ENCODE measurements at regions not wholly inside any gene's neighbourhood (a gene's known extent, or its start where the extent isn't known, plus 50 kb on each side); places are given as distances from the start of the nearest gene placed in this dataset.
"Not testable (repeated sequence)": the region's sequence is repeated elsewhere in the genome, so short reads cannot be mapped to it uniquely, and the experiment has no call there.

DNA sequence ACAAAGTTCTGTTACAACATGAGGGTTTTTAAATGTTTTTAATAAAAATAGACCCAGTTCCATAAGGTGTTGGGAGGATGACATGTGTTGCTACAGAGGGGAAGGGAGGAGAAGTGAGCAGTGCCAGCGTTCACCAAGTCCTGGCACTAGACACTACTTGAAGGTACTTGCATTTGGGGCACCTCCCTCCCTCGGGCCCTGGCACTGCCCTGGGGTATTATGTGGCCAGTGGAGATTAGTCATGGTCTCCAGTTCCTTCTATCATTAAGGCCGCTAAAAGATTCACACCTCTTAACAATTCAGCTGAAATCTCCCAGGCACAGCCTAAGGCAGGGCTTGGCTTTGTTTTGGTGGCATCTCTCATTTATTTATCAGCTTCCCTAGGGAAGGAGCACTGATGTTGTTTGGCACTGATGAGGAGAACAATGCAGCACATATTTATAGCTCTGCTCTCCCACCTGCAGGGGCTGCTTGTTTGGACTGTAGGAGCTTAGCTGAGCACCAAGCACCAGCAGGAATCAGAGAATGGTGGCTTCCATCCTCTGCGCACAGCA is 155.5 kb upstream of the NTF3 start:
- no peak for ATAC-seq
- WGBS, 2 donors: 71 to 74% methylated on average over 4 of the region's 4 CpGs

DNA sequence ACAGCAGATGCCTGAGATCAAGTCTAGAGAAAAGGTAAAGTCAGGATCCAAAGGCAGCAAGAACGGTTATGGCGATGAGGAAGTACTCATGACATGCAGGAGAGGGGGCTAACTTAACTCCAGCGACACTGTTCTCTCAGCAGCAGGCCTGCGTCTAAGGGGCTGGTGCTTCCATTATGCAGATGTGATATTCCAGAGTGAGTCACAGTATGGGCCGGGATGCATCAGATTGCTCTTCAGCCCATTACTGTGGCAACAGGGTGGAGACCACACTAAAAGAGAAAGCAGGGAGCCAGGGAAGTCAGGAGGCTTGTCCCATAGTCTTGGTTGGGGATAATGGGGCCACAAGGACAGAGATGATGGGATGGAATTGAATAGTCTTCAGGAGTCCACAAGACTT is 151.8 kb upstream of the NTF3 start:
- H3K4me1 ChIP-seq: no peaks in the 10 kb centered on the region
- DNase-seq (no peak), ATAC-seq (no peak)
- no peaks in the 10 kb centered on the region for H3K36me3 ChIP-seq (replicated peaks in 1 of 2; ENCODE audit: insufficient read depth in 1 of 2, low read depth in 2 of 2)
- 87% methylated on average over 5 of the region's 5 CpGs for WGBS, 2 donors
- no peaks in the 10 kb centered on the region for H3K9me3 ChIP-seq
- H3K27ac ChIP-seq: no peak overlapping the region
- H3K4me3 ChIP-seq: no peak overlapping the region
- intact Hi-C loops (cut with DNase I): no loop called here
- no peak for TF ChIP-seq CTCF (IDR thresholded peaks at IDR 0.05)
- TF ChIP-seq POLR2A (IDR thresholded peaks at IDR 0.05): no peak
- H3K27me3 ChIP-seq: no peaks in the 10 kb centered on the region

More for the DNA sequence above, 155.5 kb upstream of the NTF3 start:
- H3K36me3 ChIP-seq (replicated peaks in 1 of 2; ENCODE audit: insufficient read depth in 1 of 2, low read depth in 2 of 2): no peaks in the 10 kb centered on the region
- no peaks in the 10 kb centered on the region for H3K4me1 ChIP-seq
- DNase-seq: no peak
- H3K9me3 ChIP-seq: no peaks in the 10 kb centered on the region
- no peaks in the 10 kb centered on the region for H3K27me3 ChIP-seq
- TF ChIP-seq POLR2A (IDR thresholded peaks at IDR 0.05): no peak
- no peak for TF ChIP-seq CTCF (IDR thresholded peaks at IDR 0.05)
- H3K4me3 ChIP-seq: no peak overlapping the region
- intact Hi-C loops (cut with DNase I): no loop called here
- H3K27ac ChIP-seq: no peak overlapping the region

GRCh38 chr12:5290368-5290767 is 141.5 kb upstream of the NTF3 start:
- intact Hi-C loops (cut with DNase I); H3K36me3 ChIP-seq (replicated peaks in 1 of 2; ENCODE audit: insufficient read depth in 1 of 2, low read depth in 2 of 2); ATAC-seq; DNase-seq; H3K4me3 ChIP-seq; H3K9me3 ChIP-seq; H3K4me1 ChIP-seq; H3K27ac ChIP-seq; H3K27me3 ChIP-seq: not testable (repeated sequence)
- WGBS, 2 donors: 65 to 88% methylated on average over 14 to 21 of the region's 21 CpGs

- no peaks in the 10 kb centered on the region for H3K9me3 ChIP-seq
- H3K36me3 ChIP-seq (replicated peaks in 1 of 2; ENCODE audit: insufficient read depth in 1 of 2, low read depth in 2 of 2): no peaks in the 10 kb centered on the region
- intact Hi-C loops (cut with DNase I): no loop called here
- H3K27me3 ChIP-seq: no peaks in the 10 kb centered on the region
- TF ChIP-seq CTCF (IDR thresholded peaks at IDR 0.05): no peak
- no peak for TF ChIP-seq POLR2A (IDR thresholded peaks at IDR 0.05)
- H3K27ac ChIP-seq: no peak overlapping the region
- DNase-seq (no peak), ATAC-seq (no peak)
- no peaks in the 10 kb centered on the region for H3K4me1 ChIP-seq
- H3K4me3 ChIP-seq: no peak overlapping the region
- WGBS, 2 donors: 61 to 63% methylated on average over 5 of the region's 5 CpGs
Measured at GRCh38 chr12:5292651-5293050, 139.3 kb upstream of the NTF3 start.

GRCh38 chr12:5293773-5294172 is 138.1 kb upstream of the NTF3 start:
- no peaks in the 10 kb centered on the region for H3K27me3 ChIP-seq
- no peak for DNase-seq
- intact Hi-C loops (cut with DNase I): no loop called here
- H3K36me3 ChIP-seq (replicated peaks in 1 of 2; ENCODE audit: insufficient read depth in 1 of 2, low read depth in 2 of 2): no peaks in the 10 kb centered on the region
- H3K9me3 ChIP-seq: no peaks in the 10 kb centered on the region
- H3K27ac ChIP-seq: no peak overlapping the region
- 49 to 58% methylated on average over 2 of the region's 2 CpGs for WGBS, 2 donors
- TF ChIP-seq CTCF (IDR thresholded peaks at IDR 0.05) (no peak), POLR2A (IDR thresholded peaks at IDR 0.05) (no peak)
- no peak overlapping the region for H3K4me3 ChIP-seq
- no peak for ATAC-seq
- no peaks in the 10 kb centered on the region for H3K4me1 ChIP-seq
